Suppressor macrophage treated with lipopolysaccharide for 1 hour (primary cell): ENCODE measurements at regions not wholly inside any gene's neighbourhood (a gene's known extent, or its start where the extent isn't known, plus 50 kb on each side); places are given as distances from the start of the nearest gene placed in this dataset.
"Not testable (repeated sequence)": the region's sequence is repeated elsewhere in the genome, so short reads cannot be mapped to it uniquely, and the experiment has no call there.

Source experiments
- DNase-seq, 3 donors: peaks; one replicate each; pipeline ENCODE4 v3.0.0-alpha.2; 2020 to 2022

DNA sequence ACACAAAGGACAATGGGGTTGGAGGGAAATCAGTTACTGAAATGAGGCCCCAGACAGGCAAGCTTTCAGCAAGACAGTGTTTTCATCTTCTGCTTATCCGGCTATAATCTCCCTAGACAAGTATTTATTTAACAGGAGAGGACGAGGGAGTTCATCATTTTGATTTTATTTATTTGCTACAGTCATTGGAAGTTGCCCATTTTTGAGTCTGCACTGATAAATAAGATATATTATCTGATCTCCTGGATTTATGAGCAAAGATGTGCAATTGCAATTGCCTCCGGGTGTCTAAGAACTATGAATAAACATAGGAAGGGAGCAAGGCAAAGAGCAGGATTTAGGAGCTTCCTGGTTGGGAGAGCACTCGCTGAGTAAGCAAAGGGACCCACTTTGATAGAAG, 263.2 kb upstream of the EDA2R start:
- DNase-seq = no peak

DNA sequence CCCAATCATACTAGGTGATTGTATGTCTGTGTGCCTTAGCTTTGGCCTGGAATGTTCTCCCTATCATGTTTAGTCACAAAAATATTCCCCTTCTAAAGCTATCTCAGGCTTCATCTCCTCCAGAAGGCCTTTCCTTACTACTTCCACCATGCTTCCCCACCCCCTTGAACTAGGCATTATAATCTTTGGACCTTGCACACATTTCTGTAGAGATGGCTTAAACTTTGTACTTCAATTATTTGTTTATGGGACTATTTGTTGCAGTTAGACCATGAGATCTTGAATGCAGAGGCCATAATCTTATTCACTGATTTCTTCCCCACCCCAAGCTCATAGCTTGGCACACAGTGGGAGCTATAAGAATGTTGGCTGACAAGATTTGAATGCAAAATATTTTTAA, 262.0 kb upstream of the EDA2R start:
- no peak for DNase-seq

DNA sequence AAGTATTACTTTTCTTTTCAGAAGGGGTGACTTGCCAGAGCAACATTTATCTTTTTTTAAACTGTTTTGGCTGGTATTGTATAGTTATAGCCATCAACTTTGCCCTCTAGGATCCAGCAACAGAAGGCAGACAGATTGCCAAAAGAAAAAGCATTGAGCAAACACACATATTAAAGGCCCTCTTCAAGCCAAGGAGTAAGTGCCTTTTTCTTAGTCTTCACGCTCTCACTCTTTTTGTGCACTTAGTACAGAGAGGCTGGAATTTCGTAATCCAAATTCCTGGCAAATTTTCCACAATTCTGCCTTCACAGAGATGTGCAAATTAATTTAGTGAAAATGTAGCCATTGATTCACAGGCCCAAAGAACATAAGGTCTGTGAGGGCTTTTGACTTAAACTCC, 253.1 kb upstream of the EDA2R start:
- no peak for DNase-seq

DNA sequence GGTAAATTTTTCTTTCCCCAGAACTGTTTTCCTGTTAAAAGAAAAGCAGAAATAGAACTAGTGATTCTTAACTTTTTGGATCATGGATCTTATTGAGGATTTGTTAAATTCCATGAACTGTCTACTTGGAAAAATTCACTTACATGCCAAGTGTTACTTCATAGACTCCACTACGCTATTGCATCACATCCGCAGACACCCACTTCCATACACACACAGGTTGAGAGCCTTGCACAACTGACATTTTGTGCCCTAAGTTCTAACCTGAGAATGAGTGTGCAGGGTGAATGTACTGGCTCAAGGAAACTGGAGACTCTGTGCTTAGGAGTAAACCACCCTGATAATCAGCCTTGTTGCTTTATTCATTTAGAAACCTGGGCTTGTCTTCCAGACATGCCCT, 250.5 kb upstream of the EDA2R start:
- no peak for DNase-seq

DNA sequence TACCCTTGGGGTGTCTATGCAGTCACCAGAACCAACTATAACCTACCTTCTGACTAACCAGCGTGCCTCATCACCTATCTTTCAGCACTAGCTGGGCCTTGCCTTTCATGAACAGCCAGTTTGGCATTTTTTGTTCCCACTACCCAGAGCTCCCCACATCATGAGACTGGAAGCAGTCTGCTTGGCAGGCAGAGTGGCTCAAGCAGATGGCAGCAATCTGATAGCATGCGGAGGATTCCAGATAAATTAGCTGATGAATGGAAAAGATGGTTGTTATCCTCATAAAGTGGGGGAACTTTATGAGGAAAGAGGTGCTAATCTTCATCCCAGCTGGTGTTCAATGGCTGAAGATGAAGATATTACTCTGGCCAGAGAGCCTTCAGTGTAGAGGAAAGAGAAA, 243.2 kb upstream of the EDA2R start:
- DNase-seq = no peak

DNA sequence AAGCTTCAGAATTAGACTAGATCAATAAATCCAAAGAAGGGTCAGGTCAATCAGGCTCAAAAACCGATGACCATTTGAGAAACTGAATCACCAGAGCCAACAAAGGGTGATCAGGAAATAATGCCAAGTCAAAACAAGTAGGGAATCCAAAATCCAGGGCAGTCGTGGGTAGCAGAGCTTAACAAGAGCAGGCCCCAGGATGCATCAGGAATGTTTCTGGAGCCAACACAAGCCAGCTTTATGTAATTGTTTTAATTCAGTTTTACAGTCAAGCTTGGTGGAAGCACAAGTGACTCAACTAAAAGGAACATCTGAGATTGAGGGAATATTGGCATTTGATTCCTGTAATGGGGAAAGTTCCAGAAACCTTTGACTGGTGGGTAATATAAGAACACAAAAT, 237.9 kb upstream of the EDA2R start:
- no peak for DNase-seq

DNA sequence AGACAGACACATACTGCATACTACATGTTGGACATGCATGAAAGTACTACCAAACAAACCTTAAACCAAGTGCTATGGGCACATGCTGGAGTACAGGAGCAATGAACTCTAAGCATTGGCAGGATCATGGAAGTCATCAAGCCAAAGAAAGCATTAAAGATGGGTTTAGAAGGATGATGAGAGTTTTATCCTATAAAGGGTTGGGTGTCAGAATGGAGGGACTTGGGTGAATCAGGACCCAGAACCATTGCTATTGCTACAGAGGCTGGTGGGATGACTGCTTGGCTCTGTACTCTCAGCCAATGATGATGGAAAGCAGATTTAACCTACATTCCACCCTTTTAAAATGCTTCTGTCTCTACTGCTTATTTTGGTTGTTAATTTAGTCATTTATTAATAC, 233.9 kb upstream of the EDA2R start:
- no peak for DNase-seq

DNA sequence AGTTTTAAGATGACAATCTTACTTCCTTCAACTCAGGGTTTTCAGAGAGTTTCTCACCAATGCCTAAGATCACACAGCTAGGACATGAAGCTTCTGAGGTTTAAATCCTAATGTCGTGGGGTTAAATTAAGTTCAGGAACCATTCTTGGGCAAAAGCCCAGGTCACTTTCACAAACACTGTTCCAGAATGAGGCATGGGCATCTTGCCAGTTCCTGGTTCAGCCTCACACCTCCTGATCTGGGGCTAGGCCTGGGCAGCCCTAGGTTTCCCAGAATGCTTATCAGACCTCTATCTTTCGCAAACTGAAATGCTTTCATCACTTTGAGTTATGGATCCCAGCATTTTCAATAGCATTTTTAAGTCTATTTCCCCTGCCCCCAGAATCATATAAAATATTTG, 224.8 kb upstream of the EDA2R start:
- DNase-seq = no peak

DNA sequence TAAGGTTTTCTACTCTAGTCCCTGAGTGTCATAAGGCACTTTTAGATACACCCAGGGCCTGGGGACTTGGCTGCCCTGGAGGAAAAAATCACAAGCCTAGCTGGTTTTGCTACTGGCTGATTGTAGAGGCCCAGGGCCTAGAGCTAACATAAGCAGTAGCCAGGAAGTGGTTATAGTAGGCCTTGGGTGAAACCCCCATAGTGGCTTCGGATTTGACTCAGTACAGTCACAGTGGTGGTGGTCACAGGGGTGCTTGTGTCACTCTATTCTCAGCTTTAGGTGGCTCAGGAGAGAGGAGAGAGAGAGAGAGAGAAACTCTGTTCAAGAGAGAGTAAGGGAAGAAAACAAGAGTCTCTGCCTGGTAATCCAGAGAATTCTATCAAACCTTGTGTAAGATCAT, 194.5 kb upstream of the EDA2R start:
- DNase-seq = no peak

DNA sequence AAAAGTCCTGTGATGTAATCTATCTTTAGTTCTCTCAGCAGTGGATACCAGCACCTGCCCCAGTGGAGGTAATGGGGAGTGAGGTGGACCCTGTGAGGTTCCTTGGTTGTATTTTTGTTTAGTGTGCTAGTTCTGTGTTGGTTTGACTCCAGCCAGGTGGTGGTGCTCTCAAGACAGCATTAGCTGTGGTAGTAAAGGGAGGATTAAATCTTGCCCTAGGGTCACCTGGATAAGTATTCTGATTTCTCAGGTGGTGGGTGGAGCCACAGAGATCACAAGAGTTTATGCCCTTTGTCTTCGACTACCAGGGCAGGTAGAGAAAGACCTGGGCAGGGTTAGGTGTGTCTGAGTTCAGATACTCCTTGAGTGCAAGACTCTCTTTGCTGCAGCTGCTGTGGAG, 176.3 kb upstream of the EDA2R start:
- DNase-seq = no peak

DNA sequence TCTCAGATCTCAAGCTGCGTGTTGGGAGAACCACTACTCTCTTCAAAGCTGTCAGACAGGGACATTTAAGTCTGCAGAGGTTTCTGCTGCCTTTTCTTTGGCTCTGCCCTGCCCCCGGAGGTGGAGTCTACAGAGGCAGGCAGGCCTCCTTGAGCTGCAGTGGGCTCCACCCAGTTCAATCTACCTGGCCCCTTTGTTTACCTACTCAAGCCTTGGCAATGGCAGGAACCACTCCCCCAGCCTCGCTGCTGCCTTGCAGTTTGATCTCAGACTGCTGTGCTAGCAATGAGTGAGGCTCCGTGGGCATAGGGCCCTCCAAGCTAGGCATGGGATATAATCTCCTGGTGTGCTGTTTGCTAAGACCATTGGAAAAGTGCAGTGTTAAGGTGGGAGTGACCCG, 155.6 kb upstream of the EDA2R start:
- not testable (repeated sequence) for DNase-seq

DNA sequence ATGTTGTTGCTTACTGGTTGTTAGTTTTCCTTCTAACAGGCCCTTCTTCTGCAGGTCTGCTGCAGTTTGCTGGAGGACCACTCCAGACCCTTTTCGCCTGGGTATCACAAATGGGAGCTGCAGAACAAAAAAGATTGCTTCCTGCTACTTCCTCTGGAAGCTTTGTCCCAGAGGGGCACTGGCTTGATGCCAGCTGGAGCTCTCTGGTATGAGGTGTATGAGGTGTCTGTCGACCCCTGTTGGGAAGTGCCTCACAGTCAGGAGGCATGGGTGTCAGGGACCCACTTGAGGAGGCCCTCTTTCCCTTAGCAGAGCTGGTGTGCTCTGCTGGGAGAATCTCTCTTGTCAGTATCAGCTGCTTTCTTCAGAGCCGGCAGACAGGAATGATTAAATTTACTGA, 127.4 kb upstream of the EDA2R start:
- DNase-seq = no peak

DNA sequence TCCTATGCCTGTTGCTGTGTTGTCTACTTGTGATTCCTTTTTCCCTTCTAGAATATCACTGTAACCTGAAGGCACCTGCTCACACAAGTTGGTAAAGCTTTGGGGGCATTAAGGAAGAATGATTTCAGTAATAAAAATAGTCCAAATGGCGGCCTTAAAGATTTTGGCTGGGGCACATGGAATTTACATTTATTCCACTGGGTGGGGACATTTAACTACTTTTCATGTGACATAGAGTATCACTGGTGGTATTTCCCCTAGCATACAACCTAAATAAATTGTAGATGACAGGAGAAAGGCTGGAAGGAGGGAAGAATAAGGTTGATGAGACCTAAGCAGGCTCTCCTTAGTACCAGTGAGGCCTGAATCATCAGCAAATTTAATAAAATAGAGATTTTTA, 121.8 kb upstream of the EDA2R start:
- DNase-seq = no peak

DNA sequence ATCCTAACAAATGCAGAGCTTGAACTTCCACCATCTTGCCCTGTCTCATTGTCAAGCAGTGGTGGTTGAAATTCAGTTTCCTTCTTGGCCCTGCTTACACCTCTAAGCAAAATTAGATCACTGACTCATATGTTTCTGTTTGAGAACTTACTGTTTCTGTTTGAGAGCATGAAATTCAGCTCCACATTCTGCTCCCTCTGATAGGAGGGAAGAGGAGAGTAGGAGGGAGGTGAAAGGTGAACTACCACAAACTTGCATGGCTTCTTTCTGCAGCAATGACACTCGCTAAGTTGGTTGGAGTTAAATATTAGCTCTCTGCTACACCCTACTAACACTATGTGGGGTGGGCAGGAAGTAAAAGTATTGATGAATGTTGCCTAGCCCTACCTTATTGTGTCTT, 117.8 kb upstream of the EDA2R start:
- no peak for DNase-seq

DNA sequence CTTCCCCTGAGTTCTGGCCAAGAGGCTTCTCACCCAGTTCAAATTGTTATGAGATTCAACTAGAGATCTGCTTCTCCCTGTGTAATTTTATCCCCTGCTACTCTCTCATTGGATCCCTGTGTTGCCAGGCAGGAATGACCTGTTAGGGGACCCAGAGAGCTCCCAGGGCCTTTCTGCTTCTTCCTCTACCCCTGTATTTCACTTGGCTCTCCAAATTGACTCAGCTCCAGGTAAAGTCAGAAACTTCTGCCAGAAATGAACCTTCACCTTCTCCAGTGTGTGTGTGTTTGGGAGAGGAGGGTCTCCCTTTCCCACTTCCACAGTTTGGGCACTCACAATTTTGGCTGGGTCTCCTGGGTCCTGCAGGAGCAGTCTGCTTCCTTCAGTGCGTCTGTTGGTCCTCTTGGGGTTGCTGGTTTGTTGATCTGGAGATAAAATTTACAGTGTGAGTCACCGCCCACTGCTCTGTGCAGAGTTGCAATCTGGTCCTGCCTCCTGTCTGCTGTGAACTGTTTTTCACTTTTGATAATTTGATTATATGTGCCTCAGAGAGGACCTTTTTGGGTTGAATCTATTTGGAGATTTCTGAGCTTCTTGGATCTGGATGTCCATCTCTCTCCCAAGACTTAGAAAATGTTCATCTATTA, 112.4 kb upstream of the EDA2R start:
- DNase-seq = no peak

DNA sequence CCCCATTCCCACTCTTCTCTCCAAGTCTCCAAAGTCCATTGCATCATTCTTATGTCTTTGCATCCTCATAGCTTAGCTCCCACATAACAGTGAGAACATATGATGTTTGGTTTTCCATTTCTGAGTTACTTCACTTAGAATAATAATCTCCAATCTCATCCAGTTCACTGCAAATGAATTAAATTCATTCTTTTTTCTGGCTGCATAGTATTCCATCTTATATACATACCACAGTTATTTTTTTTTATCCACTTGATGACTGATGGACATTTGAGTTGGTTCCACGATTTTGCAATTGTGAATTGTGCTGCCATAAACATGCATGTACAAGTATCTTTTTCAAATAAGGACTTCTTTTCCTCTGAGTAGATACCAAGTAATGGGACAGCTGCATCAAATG, 105.6 kb upstream of the EDA2R start:
- DNase-seq = not testable (repeated sequence)

DNA sequence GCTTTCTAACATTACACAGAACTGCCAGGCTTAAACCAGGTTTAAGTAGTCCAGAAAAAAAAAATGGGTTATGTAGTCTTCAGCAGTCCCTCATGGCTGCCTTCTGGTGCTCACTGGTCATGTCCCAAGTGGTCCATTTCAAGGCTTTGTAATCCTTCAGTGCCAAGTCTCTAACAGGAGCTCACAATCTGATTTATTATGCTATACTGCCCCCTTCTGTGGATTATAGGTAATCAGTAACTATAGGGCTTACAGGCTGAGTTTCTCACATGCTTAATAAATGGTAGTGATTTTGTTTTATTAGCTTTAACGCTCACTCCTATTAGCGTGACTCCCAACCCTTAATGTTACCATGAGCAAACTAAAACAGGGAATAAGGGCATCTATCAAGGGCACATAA, 92.5 kb upstream of the EDA2R start:
- peak; percentile 18 to 48 (median 42) for DNase-seq

DNA sequence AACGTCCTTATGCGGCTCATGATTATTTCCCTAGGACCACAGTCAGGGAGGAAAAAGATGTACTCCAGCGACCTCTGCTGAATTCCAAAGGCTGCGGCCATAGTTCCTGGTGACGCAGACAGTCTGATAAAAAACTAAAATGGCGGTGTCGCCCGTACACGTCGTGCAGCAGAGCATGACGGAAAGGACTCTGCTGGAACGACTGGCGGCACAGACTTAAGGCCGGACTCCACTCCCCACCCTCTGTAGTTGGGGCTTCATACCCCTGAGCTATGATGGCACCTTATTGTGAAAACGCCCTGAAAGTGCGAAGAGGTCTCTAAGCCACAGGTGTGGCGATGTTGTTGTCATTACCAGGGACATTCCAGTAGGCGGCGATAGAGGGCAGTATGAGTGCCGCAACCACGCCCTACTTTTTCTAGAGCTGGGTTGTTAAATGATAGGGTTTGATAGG, 90.0 kb upstream of the EDA2R start:
- DNase-seq = peak; percentile 51 to 56 (median 56)

DNA sequence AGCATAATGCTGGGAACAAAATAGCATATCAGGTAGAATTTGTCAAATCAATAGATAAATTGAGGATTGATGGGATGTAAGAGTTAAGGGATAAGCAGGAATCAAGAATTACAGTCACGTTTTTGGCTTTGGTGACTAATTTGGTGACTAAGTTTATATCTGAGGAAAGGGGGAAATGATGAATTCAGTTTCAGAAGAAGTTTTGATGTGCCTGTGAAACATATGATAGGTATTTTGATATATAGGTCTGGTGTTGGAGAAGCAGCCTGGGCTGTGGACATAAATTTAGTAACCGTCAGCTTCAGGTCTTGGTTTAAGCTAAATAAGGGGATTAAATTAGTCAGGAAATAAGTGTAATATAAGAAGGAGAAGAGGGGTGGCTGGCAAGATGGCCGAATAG, 79.0 kb upstream of the EDA2R start:
- no peak for DNase-seq

DNA sequence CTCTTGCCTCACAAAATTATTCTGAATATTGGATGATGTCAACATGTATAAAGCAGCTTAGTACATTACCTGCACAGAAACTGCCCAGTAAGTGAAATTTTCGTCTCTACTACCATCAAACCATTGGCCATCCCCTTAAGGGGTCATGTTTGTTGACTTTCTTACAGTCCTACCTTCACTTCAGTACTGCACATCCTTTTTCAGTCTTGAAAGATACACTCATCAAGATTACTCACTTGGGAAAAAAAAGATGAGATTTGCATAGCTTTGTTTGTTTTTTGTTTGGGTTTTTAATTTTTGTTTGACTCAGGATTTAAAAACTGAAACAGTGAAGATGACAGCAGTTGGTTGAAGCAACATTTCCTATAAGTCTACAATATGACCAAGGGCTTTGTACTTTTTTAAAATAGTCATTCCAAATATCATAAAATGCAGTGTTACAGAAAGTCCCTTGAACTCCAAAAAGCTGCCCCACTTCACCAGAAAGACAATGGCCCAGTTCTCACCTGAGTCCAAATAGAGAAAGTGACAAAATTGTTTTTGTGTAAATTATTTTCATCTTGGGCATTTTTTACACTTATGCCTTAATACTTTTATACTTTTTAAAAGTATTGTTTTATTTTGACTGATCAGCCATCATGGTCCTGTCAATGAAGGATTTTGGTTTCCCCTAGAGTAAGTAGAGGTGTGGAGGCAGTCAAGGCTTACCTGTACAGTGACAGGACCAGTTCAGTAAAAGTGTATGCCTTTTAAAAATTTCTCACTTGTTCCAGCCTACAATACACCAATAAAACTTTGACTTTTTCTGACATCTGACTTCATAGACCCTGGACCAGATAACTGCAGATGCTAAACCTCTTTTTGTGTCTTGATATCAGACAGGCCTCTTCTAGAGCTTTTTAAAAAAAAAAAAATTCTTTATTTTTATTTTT, 59.7 kb upstream of the EDA2R start:
- DNase-seq = no peak

DNA sequence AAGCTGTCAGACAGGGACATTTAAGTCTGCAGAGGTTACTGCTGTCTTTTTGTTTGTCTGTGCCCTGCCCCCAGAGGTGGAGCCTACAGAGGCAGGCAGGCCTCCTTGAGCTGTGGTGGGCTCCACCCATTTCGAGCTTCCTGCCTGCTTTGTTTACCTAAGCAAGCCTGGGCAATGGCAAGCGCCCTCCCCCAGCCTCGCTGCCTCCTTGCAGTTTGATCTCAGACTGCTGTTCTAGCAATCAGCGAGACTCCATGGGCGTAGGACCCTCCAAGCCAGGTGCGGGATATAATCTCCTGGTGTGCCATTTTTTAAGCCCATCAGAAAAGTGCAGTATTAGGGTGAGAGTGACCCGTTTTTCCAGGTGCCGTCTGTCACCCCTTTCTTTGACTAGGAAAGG, 53.6 kb upstream of the EDA2R start:
- not testable (repeated sequence) for DNase-seq
